HepG2 (cell line): ENCODE measurements at regions not wholly inside any gene's neighbourhood (a gene's known extent, or its start where the extent isn't known, plus 50 kb on each side); places are given as distances from the start of the nearest gene placed in this dataset.

Experiments used
- ARNTL ChIP-seq: sonication (generic); formaldehyde crosslinking; IDR thresholded peaks from 2 replicates; pipeline ENCODE4 v1.4.0; 2020; ENCODE audit warnings: mild to moderate bottlenecking, missing genetic modification reagents
- EZH2 ChIP-seq: conservative IDR thresholded peaks from 2 replicates; pipeline ENCODE4 v1.6.1; 2012; ENCODE audit warnings: mild to moderate bottlenecking, low read depth, low read length, moderate library complexity
- MAFK ChIP-seq, 2 experiments: IDR thresholded peaks in 1 of 2; conservative IDR thresholded peaks in 1 of 2; 2 replicates each; pipeline ENCODE4 v1.6.1; 2011; ENCODE audit warnings: improper control_type of control experiment in 2 of 2, low read length in 2 of 2
- PAF1 ChIP-seq: IDR thresholded peaks from 2 replicates; pipeline ENCODE4 v1.6.1; 2016; ENCODE audit warnings: missing genetic modification reagents, missing compliant biosample characterization
- SIN3A ChIP-seq: IDR thresholded peaks from 2 replicates; pipeline ENCODE4 v1.6.1; 2011; ENCODE audit warnings: low read depth, mild to moderate bottlenecking, control low read depth, low read length, borderline replicate concordance
- TBP ChIP-seq: sonication (generic); formaldehyde crosslinking; IDR thresholded peaks from 2 replicates; pipeline ENCODE4 v1.5.0; 2020; ENCODE audit warnings: missing genetic modification reagents
- ZKSCAN1 ChIP-seq: fragments of 150-350 bp; IDR thresholded peaks from 2 replicates; pipeline ENCODE4 v1.6.1; 2014; ENCODE audit warnings: low read length
- ZNF124 ChIP-seq: sonication (generic); formaldehyde crosslinking; IDR thresholded peaks from 2 replicates; pipeline ENCODE4 v1.4.0; 2020; ENCODE audit warnings: missing genetic modification reagents
- ZNF552 ChIP-seq: sonication (generic); formaldehyde crosslinking; IDR thresholded peaks from 2 replicates; pipeline ENCODE4 v1.9.0; 2022; ENCODE audit warnings: missing genetic modification reagents, mild to moderate bottlenecking, borderline replicate concordance
- TF ChIP-seq, protein P1 (sequence below): IDR thresholded peaks from 2 replicates; pipeline ENCODE4 v1.6.1; 2012; ENCODE audit warnings: low read length, improper control_type of control experiment
- TF ChIP-seq, protein P2 (sequence below): sonication (generic); formaldehyde crosslinking; IDR thresholded peaks from 2 replicates; pipeline ENCODE4 v1.5.0; 2020; ENCODE audit warnings: mild to moderate bottlenecking, missing genetic modification reagents, borderline replicate concordance

DNA sequence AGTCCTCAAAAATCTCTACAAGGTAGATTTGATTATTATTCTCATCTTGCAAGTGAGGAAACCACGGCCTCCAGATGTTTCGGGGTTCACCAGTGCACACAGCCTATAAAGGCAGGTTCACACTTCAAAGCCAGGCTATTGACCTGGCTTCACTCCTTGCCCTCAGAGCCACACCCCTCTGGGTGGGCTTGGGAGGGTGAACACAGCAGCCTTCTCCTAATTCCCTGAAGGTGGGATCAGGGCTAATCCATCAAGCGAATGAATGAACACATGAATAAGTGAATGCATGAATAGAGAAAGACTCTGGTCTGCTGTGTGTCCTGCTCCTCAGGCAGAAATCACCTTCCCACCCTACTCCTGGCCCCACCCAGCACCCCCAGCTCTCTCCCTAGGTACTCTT is 139.0 kb downstream of the CYLD start:
- TF ChIP-seq PAF1 (no peak), EZH2 (no peak), ZNF552 (CRISPR knock-in tag) (no peak), MAFK (conservative IDR thresholded peaks at IDR 0.05 in 1 of 2, IDR thresholded peaks at IDR 0.05 in 1 of 2; ENCODE audit: low read length in 2 of 2) (no peak), SIN3A (no peak), ZKSCAN1 (no peak), ZNF124 (CRISPR knock-in tag) (no peak), ARNTL (no peak), TBP (CRISPR knock-in tag) (no peak)
- TF ChIP-seq, protein P1, sequence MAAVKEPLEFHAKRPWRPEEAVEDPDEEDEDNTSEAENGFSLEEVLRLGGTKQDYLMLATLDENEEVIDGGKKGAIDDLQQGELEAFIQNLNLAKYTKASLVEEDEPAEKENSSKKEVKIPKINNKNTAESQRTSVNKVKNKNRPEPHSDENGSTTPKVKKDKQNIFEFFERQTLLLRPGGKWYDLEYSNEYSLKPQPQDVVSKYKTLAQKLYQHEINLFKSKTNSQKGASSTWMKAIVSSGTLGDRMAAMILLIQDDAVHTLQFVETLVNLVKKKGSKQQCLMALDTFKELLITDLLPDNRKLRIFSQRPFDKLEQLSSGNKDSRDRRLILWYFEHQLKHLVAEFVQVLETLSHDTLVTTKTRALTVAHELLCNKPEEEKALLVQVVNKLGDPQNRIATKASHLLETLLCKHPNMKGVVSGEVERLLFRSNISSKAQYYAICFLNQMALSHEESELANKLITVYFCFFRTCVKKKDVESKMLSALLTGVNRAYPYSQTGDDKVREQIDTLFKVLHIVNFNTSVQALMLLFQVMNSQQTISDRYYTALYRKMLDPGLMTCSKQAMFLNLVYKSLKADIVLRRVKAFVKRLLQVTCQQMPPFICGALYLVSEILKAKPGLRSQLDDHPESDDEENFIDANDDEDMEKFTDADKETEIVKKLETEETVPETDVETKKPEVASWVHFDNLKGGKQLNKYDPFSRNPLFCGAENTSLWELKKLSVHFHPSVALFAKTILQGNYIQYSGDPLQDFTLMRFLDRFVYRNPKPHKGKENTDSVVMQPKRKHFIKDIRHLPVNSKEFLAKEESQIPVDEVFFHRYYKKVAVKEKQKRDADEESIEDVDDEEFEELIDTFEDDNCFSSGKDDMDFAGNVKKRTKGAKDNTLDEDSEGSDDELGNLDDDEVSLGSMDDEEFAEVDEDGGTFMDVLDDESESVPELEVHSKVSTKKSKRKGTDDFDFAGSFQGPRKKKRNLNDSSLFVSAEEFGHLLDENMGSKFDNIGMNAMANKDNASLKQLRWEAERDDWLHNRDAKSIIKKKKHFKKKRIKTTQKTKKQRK, result no peak
- TF ChIP-seq, protein P2, sequence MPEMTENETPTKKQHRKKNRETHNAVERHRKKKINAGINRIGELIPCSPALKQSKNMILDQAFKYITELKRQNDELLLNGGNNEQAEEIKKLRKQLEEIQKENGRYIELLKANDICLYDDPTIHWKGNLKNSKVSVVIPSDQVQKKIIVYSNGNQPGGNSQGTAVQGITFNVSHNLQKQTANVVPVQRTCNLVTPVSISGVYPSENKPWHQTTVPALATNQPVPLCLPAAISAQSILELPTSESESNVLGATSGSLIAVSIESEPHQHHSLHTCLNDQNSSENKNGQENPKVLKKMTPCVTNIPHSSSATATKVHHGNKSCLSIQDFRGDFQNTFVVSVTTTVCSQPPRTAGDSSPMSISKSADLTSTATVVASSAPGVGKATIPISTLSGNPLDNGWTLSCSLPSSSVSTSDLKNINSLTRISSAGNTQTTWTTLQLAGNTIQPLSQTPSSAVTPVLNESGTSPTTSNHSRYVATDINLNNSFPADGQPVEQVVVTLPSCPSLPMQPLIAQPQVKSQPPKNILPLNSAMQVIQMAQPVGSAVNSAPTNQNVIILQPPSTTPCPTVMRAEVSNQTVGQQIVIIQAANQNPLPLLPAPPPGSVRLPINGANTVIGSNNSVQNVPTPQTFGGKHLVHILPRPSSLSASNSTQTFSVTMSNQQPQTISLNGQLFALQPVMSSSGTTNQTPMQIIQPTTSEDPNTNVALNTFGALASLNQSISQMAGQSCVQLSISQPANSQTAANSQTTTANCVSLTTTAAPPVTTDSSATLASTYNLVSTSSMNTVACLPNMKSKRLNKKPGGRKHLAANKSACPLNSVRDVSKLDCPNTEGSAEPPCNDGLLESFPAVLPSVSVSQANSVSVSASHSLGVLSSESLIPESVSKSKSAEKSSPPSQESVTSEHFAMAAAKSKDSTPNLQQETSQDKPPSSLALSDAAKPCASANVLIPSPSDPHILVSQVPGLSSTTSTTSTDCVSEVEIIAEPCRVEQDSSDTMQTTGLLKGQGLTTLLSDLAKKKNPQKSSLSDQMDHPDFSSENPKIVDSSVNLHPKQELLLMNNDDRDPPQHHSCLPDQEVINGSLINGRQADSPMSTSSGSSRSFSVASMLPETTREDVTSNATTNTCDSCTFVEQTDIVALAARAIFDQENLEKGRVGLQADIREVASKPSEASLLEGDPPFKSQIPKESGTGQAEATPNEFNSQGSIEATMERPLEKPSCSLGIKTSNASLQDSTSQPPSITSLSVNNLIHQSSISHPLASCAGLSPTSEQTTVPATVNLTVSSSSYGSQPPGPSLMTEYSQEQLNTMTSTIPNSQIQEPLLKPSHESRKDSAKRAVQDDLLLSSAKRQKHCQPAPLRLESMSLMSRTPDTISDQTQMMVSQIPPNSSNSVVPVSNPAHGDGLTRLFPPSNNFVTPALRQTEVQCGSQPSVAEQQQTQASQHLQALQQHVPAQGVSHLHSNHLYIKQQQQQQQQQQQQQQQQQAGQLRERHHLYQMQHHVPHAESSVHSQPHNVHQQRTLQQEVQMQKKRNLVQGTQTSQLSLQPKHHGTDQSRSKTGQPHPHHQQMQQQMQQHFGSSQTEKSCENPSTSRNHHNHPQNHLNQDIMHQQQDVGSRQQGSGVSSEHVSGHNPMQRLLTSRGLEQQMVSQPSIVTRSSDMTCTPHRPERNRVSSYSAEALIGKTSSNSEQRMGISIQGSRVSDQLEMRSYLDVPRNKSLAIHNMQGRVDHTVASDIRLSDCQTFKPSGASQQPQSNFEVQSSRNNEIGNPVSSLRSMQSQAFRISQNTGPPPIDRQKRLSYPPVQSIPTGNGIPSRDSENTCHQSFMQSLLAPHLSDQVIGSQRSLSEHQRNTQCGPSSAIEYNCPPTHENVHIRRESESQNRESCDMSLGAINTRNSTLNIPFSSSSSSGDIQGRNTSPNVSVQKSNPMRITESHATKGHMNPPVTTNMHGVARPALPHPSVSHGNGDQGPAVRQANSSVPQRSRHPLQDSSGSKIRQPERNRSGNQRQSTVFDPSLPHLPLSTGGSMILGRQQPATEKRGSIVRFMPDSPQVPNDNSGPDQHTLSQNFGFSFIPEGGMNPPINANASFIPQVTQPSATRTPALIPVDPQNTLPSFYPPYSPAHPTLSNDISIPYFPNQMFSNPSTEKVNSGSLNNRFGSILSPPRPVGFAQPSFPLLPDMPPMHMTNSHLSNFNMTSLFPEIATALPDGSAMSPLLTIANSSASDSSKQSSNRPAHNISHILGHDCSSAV (CRISPR knock-in tag), result no peak
